ENCODE measurements at regions not wholly inside any gene's neighbourhood (a gene's known extent, or its start where the extent isn't known, plus 50 kb on each side); places are given as distances from the start of the nearest gene placed in this dataset.

GRCh38 chr2:35168351-35168750, 1187.2 kb upstream of the CRIM1 start:
- TF ChIP-seq CTCF (conservative IDR thresholded peaks at IDR 0.05; ENCODE audit: low read depth, low read length), result no peak; the same call in 1 of the 2 replicates
- no peak for TF ChIP-seq EZH2 (IDR thresholded peaks at IDR 0.05; ENCODE audit: low read length, unreplicated experiment)
- no peak for TF ChIP-seq EZH2phosphoT487 (IDR thresholded peaks at IDR 0.05; ENCODE audit: borderline replicate concordance, low read length)
